IPS-11a (cell line): ENCODE measurements at regions not wholly inside any gene's neighbourhood (a gene's known extent, or its start where the extent isn't known, plus 50 kb on each side); places are given as distances from the start of the nearest gene placed in this dataset.

Source experiments
- H3K4me3 ChIP-seq: one replicate; pipeline ENCODE4 v1.5.1; 2013; ENCODE audit warnings: low read depth, low read length, control low read depth

- H3K4me3 ChIP-seq, result no peak overlapping the region
These were observed 219.6 kb upstream of the ID2 start for GRCh38 chr2:8462280-8462679.

DNA sequence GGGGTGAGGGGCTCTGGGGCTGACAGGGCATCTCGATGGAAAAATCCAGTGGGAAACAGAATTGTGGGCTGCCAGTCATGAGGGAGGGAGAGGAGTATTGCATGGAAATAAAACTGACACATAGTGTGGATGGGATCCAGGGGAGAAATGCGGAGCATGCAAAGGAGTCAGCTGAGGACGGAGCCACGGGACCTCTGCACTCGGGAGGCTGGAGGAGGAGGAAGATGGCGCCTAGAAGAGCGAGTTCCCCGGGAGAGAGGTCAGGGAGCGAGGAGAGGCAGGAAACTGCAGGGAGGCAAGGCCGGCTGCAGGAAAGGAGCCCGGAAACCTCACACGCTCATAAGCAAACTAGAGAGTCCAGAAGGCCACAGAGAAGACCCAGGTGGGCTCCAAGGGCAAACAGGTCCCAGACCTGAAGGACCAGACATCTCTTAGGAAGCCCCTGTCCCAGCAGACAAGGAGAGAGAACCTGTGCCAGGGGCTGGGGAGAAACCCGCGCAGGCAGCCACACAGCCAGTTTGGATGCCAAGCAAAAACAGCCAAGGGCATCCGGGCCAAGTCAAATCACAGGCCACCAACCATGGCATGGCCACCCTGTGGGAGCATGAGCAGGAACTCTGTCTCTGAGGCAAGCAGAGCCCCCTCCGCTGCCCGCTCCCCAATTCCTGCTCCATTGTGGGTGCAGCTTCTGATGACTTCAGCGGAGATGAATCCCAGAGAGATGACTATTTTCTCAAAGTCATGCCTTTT lies 218.8 kb upstream of the ID2 start:
- no peak overlapping the region for H3K4me3 ChIP-seq

GRCh38 chr2:8465560-8465959 lies 216.3 kb upstream of the ID2 start:
- H3K4me3 ChIP-seq, result no peak overlapping the region

DNA sequence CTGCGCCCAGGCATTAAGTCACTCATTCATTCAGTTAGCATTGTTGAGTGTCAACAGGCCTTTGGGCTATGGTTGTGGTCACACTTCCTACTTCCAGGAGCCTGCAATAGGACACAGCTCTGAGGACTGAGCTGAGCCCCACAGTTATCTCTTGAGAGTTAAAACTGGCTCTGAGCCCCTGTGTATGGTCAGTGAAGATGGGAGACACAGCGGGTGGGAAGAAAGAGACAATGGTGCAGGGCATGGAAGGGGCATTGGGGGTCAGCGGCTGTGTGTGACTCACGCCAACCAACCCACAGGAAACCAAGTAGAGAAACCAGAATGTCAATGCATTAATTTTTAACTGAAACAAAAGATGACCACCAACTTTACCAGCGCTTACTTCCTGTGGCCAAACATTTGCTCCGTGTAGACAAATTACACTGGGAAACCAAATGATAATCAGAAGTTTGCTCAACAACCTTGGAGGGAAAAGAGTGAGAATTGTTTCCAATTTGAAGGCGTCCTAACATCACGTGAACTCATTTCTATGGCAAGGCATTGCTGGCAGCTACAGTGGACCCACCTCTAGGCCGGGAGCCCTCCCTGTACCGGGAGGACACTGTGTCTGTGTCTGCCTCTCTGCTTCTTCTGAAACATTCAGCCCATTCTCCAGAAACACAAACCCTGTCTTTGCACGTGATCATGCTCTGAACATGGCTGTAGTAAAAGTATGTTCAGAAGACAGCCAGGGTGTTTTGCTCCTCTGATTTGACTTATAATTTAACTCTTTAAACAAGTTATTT lies 212.0 kb upstream of the ID2 start:
- H3K4me3 ChIP-seq, result no peak overlapping the region

- H3K4me3 ChIP-seq, result no peak overlapping the region
These were observed 209.1 kb upstream of the ID2 start for GRCh38 chr2:8472545-8473323.

GRCh38 chr2:8475349-8476031 lies 206.4 kb upstream of the ID2 start:
- no peak overlapping the region for H3K4me3 ChIP-seq

DNA sequence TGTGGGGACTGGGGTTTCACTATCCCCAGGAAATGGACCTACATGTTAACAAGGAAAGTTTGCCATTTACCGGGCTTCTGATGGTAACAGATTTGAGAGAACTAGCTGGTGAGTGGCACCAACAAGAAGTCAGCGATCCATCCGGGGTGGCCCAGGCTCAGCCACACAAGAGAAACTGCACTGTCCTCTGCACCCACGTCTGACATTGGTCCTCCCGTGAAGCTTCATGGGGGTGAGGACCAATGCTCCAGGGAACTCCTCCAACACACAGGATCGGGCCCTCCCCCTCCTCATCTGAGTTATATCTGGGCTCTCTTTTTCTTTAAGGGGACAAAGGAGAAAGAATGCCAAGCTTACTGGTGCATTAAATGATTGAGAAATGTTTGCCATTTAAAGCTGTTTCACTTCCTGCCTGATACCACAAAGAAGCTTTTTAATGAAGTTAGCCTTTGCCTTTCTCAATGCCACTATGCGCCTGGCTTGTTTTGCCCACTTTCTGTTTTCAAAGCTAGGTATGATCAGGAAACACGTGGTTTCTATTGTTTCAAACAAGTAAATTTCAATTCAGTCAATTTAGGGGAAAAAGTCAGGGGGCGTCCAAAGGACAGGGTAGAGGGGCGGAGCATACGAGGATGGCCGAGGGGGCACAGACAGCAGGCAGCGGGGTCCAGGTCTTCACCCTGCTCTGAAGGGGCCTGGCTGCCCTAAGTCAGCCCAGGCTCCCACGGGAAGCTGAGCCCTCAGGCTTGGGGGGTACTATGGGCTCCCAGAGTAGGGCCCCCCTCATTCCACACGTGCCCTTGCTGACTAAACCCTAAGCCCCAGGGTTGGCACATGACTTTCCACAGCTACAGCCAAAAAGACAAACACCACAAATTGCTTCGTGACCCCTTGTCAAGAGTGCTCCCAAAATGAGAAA lies 204.0 kb upstream of the ID2 start:
- H3K4me3 ChIP-seq, result no peak overlapping the region

DNA sequence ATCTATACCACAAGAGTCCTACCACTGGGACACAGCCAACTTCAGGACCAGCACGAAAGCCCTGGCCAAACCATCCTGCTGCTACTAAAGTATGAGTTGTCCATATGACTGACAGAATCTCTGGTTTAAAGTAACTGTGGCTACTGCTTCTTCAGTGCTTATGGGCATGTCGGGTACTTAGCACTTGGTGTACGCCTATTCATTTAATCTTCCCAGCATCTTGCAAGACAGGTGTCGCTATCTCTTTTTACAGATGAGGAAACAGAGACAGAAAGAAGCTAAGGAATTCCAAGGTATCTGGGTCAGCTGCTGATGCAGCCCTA lies 203.4 kb upstream of the ID2 start:
- no peak overlapping the region for H3K4me3 ChIP-seq

DNA sequence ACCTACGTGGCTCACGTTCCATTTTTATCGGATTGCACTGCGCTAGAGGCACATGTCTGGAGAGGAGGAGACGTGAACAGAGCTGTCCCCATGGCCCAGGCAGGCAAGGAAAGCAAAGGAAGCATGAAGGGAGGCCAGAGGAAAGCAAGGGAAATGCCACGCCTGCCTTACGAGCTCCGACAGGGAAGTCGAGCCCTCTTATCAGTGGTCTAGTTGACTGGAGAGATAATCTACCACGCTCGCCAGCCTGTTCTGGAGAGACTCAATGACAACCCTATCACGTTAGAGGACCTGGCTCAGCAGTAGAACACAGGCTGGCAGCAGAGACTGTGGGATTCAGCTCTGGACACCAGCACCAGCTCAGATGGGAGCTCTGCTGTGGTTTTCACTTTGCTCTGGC lies 202.6 kb upstream of the ID2 start:
- H3K4me3 ChIP-seq, result no peak overlapping the region

- no peak overlapping the region for H3K4me3 ChIP-seq
These were observed 200.9 kb upstream of the ID2 start for GRCh38 chr2:8480915-8481314.

DNA sequence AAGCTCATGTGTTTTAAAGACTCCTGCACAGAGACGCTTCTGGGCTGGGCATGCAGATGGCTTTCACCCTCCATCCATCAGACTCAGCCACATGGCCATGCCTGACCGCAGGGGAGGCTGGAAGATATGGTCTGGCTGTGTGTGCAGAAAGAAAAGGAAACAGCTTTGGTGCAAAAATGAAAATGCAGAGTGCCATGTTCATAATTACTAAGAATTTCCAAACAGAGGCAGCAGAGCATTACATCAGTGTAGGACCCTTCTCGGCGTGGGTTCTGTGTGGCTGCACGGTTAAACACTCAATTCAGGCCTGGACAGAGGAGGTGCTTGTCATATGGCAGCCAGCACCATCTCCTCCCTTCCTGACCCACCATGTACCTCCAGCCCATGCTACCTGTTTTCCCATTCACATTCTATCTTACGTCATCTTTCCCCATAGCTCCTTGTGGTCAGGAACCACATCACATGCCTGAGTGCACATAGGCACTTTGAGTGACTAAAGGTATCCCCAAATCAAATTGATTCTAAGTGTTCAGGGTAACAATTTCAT lies 200.3 kb upstream of the ID2 start:
- no peak overlapping the region for H3K4me3 ChIP-seq

- no peak overlapping the region for H3K4me3 ChIP-seq
These were observed 199.4 kb upstream of the ID2 start for GRCh38 chr2:8482432-8482831.

GRCh38 chr2:8484502-8485283 lies 197.2 kb upstream of the ID2 start:
- no peak overlapping the region for H3K4me3 ChIP-seq

- no peak overlapping the region for H3K4me3 ChIP-seq
These were observed 196.1 kb upstream of the ID2 start for GRCh38 chr2:8485736-8486135.

- no peak overlapping the region for H3K4me3 ChIP-seq
These were observed 195.7 kb upstream of the ID2 start for GRCh38 chr2:8486141-8486540.

DNA sequence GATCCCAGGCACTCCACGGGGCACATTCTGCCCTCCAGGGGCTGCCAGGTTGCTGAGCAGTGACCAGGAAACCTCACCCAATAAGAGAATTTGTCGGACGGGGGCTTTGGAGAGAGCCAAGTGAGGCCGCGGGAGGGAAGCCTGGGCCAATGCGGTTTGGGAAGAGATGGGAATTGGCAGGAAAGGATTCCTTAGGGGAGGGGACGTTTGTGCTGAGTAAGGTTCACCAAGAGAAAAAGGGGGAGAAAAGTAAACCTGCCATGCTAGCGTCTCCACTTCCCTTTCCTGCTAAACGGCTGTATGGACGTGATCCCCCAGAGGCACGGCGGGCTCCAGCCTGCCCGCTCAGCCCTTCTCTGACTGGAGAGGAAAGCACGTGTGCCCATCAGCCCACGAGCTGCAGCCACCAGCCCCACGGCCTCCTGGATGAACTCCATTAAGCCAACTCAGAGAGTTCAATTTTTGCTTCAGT lies 194.4 kb upstream of the ID2 start:
- no peak overlapping the region for H3K4me3 ChIP-seq

- H3K4me3 ChIP-seq, result no peak overlapping the region
These were observed 193.7 kb upstream of the ID2 start for GRCh38 chr2:8488001-8488738.

DNA sequence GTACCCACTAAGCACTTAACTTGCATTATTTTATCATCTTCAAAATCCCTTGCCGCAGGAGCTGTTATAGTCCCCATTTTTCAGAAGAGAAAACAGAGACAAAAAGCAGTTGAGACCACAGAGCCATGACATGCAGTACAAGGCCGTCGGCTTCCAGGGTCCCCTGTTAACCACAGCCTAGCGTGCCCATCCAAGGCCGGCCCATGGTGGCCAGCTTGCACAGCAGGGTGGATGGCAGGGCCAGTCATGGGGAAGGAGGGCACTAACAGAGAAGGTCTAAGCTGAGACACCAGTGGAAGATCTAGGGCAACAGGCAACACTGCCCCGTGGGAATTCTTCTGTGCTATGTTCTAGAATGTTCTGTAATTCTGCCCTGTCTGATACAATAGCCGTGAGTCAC lies 192.6 kb upstream of the ID2 start:
- H3K4me3 ChIP-seq, result no peak overlapping the region
